ENCODE measurements at regions not wholly inside any gene's neighbourhood (a gene's known extent, or its start where the extent isn't known, plus 50 kb on each side); places are given as distances from the start of the nearest gene placed in this dataset.

DNA sequence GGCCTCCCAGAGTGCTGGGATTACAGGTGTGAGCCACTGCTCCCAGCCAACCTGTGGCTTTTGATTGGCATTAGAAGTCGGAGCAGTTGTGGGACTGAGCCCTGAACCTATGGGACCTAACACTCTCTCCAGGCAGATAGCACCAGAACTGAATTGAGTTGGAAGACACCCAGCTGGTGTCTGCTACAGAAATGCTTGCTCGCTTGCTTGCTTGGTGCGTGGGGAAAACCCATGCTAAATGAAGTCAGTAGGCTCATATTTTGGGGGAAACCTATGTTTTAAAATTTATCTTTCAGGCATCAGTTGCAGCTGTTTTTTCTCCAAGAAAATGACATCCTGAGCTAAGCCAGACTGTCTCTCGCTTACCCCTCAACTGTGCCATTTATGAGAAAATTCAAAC is 158.5 kb upstream of the RFC3 start:
- Histone ChIP-seq H3K9me3 (replicated peaks; ENCODE audit: insufficient read depth, low read length) (no peaks in the 10 kb centered on the region), H2AFZ (ENCODE audit: low read length) (no peak overlapping the region), H3K9ac (ENCODE audit: low read length) (no peak overlapping the region), H3K4me3 (ENCODE audit: low read length) (no peak overlapping the region), H3K4me1 (ENCODE audit: low read length) (no peaks in the 10 kb centered on the region), H3K27ac (ENCODE audit: low read length) (no peak overlapping the region), H3K27me3 (replicated peaks; ENCODE audit: insufficient read depth, low read length) (no peaks in the 10 kb centered on the region), H3K79me2 (ENCODE audit: low read length) (no peaks in the 10 kb centered on the region), H3F3A (ENCODE audit: insufficient read depth, low read length) (no peaks in the 10 kb centered on the region), H3K36me3 (replicated peaks; ENCODE audit: insufficient read depth, low read length) (no peaks in the 10 kb centered on the region), H4K20me1 (ENCODE audit: insufficient read depth, low read length) (no peaks in the 10 kb centered on the region), H3K4me2 (ENCODE audit: low read depth, low read length) (no peak overlapping the region), H3K9me2 (replicated peaks; ENCODE audit: insufficient read depth, low read length) (no peaks in the 10 kb centered on the region)
- no peak for DNase-seq
- TF ChIP-seq, protein P1, sequence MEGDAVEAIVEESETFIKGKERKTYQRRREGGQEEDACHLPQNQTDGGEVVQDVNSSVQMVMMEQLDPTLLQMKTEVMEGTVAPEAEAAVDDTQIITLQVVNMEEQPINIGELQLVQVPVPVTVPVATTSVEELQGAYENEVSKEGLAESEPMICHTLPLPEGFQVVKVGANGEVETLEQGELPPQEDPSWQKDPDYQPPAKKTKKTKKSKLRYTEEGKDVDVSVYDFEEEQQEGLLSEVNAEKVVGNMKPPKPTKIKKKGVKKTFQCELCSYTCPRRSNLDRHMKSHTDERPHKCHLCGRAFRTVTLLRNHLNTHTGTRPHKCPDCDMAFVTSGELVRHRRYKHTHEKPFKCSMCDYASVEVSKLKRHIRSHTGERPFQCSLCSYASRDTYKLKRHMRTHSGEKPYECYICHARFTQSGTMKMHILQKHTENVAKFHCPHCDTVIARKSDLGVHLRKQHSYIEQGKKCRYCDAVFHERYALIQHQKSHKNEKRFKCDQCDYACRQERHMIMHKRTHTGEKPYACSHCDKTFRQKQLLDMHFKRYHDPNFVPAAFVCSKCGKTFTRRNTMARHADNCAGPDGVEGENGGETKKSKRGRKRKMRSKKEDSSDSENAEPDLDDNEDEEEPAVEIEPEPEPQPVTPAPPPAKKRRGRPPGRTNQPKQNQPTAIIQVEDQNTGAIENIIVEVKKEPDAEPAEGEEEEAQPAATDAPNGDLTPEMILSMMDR (IDR thresholded peaks at IDR 0.05; ENCODE audit: low read length), result no peak
- no peak for TF ChIP-seq EZH2phosphoT487 (IDR thresholded peaks at IDR 0.05; ENCODE audit: low read length)
- no peak for TF ChIP-seq EZH2 (optimal IDR thresholded peaks at IDR 0.05; ENCODE audit: low read depth, low read length)

DNA sequence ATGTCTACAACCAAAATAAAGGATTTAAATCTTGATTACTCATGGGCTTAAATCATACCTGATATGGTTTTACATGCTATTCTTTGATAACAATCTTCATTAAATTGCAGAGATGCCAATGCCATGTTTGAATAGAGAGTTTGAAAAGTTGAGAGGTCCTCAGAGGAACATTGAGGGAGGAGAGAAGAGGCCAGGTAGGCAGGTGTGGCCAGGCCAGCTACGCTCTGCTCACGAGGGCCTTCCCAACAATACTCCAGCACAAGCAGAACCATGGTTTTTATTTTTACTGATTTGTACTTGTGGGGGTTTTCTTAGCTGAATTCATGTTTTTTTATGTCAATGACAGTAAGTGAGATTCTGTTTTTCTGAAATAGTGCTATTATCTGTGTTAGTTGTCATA is 158.1 kb upstream of the RFC3 start:
- no peak for DNase-seq
- TF ChIP-seq EZH2phosphoT487 (IDR thresholded peaks at IDR 0.05; ENCODE audit: low read length) (no peak), EZH2 (optimal IDR thresholded peaks at IDR 0.05; ENCODE audit: low read depth, low read length) (no peak)
- TF ChIP-seq, protein P1 (IDR thresholded peaks at IDR 0.05; ENCODE audit: low read length), result no peak

DNA sequence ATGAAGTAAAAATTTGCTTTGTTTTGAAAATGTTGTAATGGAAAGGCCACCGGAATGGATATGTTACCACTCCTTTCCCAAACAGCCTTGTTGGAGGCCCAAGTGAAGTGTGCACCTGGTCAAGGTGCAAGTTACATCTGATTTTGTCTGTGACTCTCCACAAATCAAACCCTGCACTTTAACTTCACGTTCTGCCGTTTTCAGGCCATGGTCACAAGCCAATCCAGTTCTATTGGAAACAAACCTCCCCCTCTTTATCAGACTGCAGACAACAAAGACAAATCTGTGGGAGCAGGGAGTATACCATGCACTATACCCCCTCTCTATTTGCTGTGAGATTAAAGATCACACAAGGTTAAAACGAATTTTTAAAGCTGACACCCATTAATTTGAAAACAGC is 155.6 kb upstream of the RFC3 start:
- no peaks in the 10 kb centered on the region for H3K36me3 ChIP-seq (replicated peaks; ENCODE audit: insufficient read depth, low read length)
- no peak for DNase-seq
- H3F3A ChIP-seq (ENCODE audit: insufficient read depth, low read length), result no peaks in the 10 kb centered on the region
- no peak overlapping the region for H2AFZ ChIP-seq (ENCODE audit: low read length)
- H3K4me2 ChIP-seq (ENCODE audit: low read depth, low read length), result no peak overlapping the region
- H3K4me1 ChIP-seq (ENCODE audit: low read length), result no peaks in the 10 kb centered on the region
- H3K79me2 ChIP-seq (ENCODE audit: low read length), result no peaks in the 10 kb centered on the region
- no peak overlapping the region for H3K4me3 ChIP-seq (ENCODE audit: low read length)
- no peaks in the 10 kb centered on the region for H3K9me2 ChIP-seq (replicated peaks; ENCODE audit: insufficient read depth, low read length)
- TF ChIP-seq EZH2 (optimal IDR thresholded peaks at IDR 0.05; ENCODE audit: low read depth, low read length), result no peak
- no peaks in the 10 kb centered on the region for H3K9me3 ChIP-seq (replicated peaks; ENCODE audit: insufficient read depth, low read length)
- no peaks in the 10 kb centered on the region for H4K20me1 ChIP-seq (ENCODE audit: insufficient read depth, low read length)
- H3K27me3 ChIP-seq (replicated peaks; ENCODE audit: insufficient read depth, low read length), result no peaks in the 10 kb centered on the region
- H3K9ac ChIP-seq (ENCODE audit: low read length), result no peak overlapping the region
- no peak overlapping the region for H3K27ac ChIP-seq (ENCODE audit: low read length)

More for the DNA sequence above, 158.1 kb upstream of the RFC3 start:
- H3K79me2 ChIP-seq (ENCODE audit: low read length), result no peaks in the 10 kb centered on the region
- no peak overlapping the region for H3K4me2 ChIP-seq (ENCODE audit: low read depth, low read length)
- no peaks in the 10 kb centered on the region for H3K36me3 ChIP-seq (replicated peaks; ENCODE audit: insufficient read depth, low read length)
- no peak overlapping the region for H3K4me3 ChIP-seq (ENCODE audit: low read length)
- H3K4me1 ChIP-seq (ENCODE audit: low read length), result no peaks in the 10 kb centered on the region
- no peaks in the 10 kb centered on the region for H3K27me3 ChIP-seq (replicated peaks; ENCODE audit: insufficient read depth, low read length)
- no peaks in the 10 kb centered on the region for H3K9me3 ChIP-seq (replicated peaks; ENCODE audit: insufficient read depth, low read length)
- no peaks in the 10 kb centered on the region for H4K20me1 ChIP-seq (ENCODE audit: insufficient read depth, low read length)
- no peak overlapping the region for H3K27ac ChIP-seq (ENCODE audit: low read length)
- no peaks in the 10 kb centered on the region for H3K9me2 ChIP-seq (replicated peaks; ENCODE audit: insufficient read depth, low read length)
- H2AFZ ChIP-seq (ENCODE audit: low read length), result no peak overlapping the region
- no peak overlapping the region for H3K9ac ChIP-seq (ENCODE audit: low read length)
- H3F3A ChIP-seq (ENCODE audit: insufficient read depth, low read length), result no peaks in the 10 kb centered on the region

DNA sequence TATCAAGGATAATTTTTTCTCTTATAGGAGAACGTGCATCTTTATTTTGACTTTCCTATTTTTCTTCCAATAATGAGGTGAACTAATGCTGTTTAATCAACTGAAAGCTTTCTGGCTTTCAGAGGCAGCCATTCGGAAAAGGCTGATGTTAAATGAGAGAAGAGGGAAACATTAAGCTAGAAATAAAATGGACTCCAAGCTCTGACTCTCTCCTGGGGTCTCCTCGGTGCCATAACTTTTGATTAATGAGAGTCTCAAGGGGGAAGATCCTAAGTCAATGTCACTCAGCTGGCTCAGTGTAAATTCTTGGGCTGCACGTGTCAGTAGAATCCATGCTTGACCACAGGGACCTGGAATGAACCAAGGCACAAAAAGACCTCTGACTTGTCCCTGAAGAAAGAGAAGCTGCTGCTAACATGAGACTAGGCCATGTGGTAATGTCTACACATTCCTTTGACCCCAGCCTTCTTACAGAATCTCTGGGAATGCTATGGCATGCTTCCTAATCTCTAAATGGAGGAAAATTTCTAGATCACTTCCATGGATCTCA is 152.2 kb upstream of the RFC3 start:
- Histone ChIP-seq H3K9ac (ENCODE audit: low read length) (no peak overlapping the region), H3K4me3 (ENCODE audit: low read length) (no peak overlapping the region), H3K9me3 (replicated peaks; ENCODE audit: insufficient read depth, low read length) (no peaks in the 10 kb centered on the region), H3K4me1 (ENCODE audit: low read length) (no peaks in the 10 kb centered on the region), H3K36me3 (replicated peaks; ENCODE audit: insufficient read depth, low read length) (no peaks in the 10 kb centered on the region), H2AFZ (ENCODE audit: low read length) (no peak overlapping the region), H3K27me3 (replicated peaks; ENCODE audit: insufficient read depth, low read length) (no peaks in the 10 kb centered on the region), H4K20me1 (ENCODE audit: insufficient read depth, low read length) (no peaks in the 10 kb centered on the region), H3K4me2 (ENCODE audit: low read depth, low read length) (no peak overlapping the region), H3K79me2 (ENCODE audit: low read length) (no peaks in the 10 kb centered on the region), H3F3A (ENCODE audit: insufficient read depth, low read length) (no peaks in the 10 kb centered on the region), H3K27ac (ENCODE audit: low read length) (no peak overlapping the region), H3K9me2 (replicated peaks; ENCODE audit: insufficient read depth, low read length) (no peaks in the 10 kb centered on the region)
- TF ChIP-seq EZH2 (optimal IDR thresholded peaks at IDR 0.05; ENCODE audit: low read depth, low read length) (no peak), EZH2phosphoT487 (IDR thresholded peaks at IDR 0.05; ENCODE audit: low read length) (no peak)
- TF ChIP-seq, protein P1 (IDR thresholded peaks at IDR 0.05; ENCODE audit: low read length), result no peak
- no peak for DNase-seq
